K562 (cell line): ENCODE measurements at regions not wholly inside any gene's neighbourhood (a gene's known extent, or its start where the extent isn't known, plus 50 kb on each side); places are given as distances from the start of the nearest gene placed in this dataset.

Source experiments
- ATAC-seq: fragments of 200-7000 bp; cut with Tn5 transposase; 3 replicates; pipeline ENCODE4 v1.9.1; 2020; ENCODE audit warnings: moderate library complexity
- BruUV-seq: library from RNA; stranded (reverse); fragments of 400-500 nt; replicated peaks from 2 replicates; lab custom pipeline; 2021; lab: Mats Ljungman, UMichigan
- CTCF ChIA-PET: fragments of 300-600 bp; formaldehyde crosslinking; extraction: SDS; loops from one replicate; lab custom pipeline; 2021; ENCODE audit warnings: low intra/inter-chr PET ratio; lab: Yijun Ruan, JAX
- POLR2A ChIA-PET: fragments of 300-600, 350-650 bp; sonication (Branson Sonifier 250); formaldehyde crosslinking; extraction: SDS; loops from one replicate; lab custom pipeline; 2021; ENCODE audit warnings: antibody characterized with exemption, inconsistent platforms; lab: Yijun Ruan, JAX
- DNase-seq, 4 experiments: peaks; one replicate each; pipeline versions ENCODE4 v3.0.0 to v3.0.0-alpha.2; 2011 to 2018; ENCODE audit warnings: low spot score in 3 of 4, mixed read lengths in 3 of 4; ENCODE audit errors: extremely low read depth in 1 of 4
- FAIRE-seq: peaks from 2 replicates; lab custom pipeline; 2011; peaks lifted over from hg19 to GRCh38; lab: Jason Lieb, UNC
- H2AFZ ChIP-seq: 2 replicates; pipeline ENCODE4 v1.6.0; 2011; ENCODE audit warnings: low read depth, low read length, control low read depth, inconsistent platforms
- H3K27ac ChIP-seq: fragments of 200-600 bp; 3 replicates; pipeline ENCODE4 v1.8.0; 2011; ENCODE audit warnings: low read depth, mild to moderate bottlenecking, control low read depth, inconsistent platforms, low read length, moderate library complexity, mixed read lengths; ENCODE audit errors: extremely low read depth
- H3K27me3 ChIP-seq, 2 experiments: fragments of 300-600 bp in 1 of 2; 2 replicates in 1 of 2; 3 replicates in 1 of 2; pipeline versions ENCODE4 v1.6.0 to v1.8.0; 2011; ENCODE audit warnings: inconsistent platforms in 2 of 2, low read length in 2 of 2, mild to moderate bottlenecking in 1 of 2, mixed read lengths in 1 of 2, moderate library complexity in 1 of 2; ENCODE audit not compliant: control insufficient read depth in 2 of 2, insufficient read depth in 2 of 2
- H3K36me3 ChIP-seq: fragments of 300-600 bp; 3 replicates; pipeline ENCODE4 v1.8.0; 2011; ENCODE audit warnings: mild to moderate bottlenecking, low read length, inconsistent platforms; ENCODE audit not compliant: control insufficient read depth, insufficient read depth
- H3K4me1 ChIP-seq, 2 experiments: fragments of 200-600 bp in 1 of 2; replicated peaks in 1 of 2; 2 replicates in 1 of 2; 3 replicates in 1 of 2; pipeline versions ENCODE4 v1.5.1 to v1.8.0; 2011; ENCODE audit warnings: inconsistent platforms in 2 of 2, low read length in 2 of 2, mild to moderate bottlenecking in 1 of 2, mixed read lengths in 1 of 2, moderate library complexity in 1 of 2; ENCODE audit not compliant: control insufficient read depth in 2 of 2, insufficient read depth in 2 of 2
- H3K4me2 ChIP-seq: 2 replicates; pipeline ENCODE4 v1.6.1; 2011; ENCODE audit warnings: low read length, control low read depth, inconsistent platforms, mixed read lengths; ENCODE audit not compliant: insufficient read depth
- H3K4me3 ChIP-seq: fragments of 200-600 bp; sonication (generic), shearing (Covaris generic); 2 replicates; pipeline ENCODE4 v1.5.1; 2016; ENCODE audit warnings: control low read depth, inconsistent platforms
- H3K79me2 ChIP-seq: fragments of 200-600 bp; 3 replicates; pipeline ENCODE4 v1.8.0; 2011; ENCODE audit warnings: low read length, inconsistent platforms; ENCODE audit not compliant: control insufficient read depth, insufficient read depth
- H3K9ac ChIP-seq, 2 experiments: 2 replicates each; pipeline versions ENCODE4 v1.6.0 to v1.6.1; 2011; ENCODE audit warnings: low read depth in 2 of 2, low read length in 2 of 2, control low read depth in 1 of 2, inconsistent platforms in 1 of 2, mild to moderate bottlenecking in 1 of 2, mixed read lengths in 1 of 2; ENCODE audit not compliant: insufficient read depth in 1 of 2
- H3K9me1 ChIP-seq: one replicate; pipeline ENCODE4 v1.6.0; 2011; ENCODE audit warnings: inconsistent platforms, mild to moderate bottlenecking, low read length, moderate library complexity; ENCODE audit not compliant: control insufficient read depth, insufficient read depth
- H3K9me3 ChIP-seq: replicated peaks from 2 replicates; pipeline ENCODE4 v1.5.1; 2011; ENCODE audit warnings: low read depth, low read length, inconsistent platforms; ENCODE audit not compliant: control insufficient read depth, insufficient read depth
- H4K20me1 ChIP-seq: replicated peaks from 2 replicates; pipeline ENCODE4 v1.6.1; 2011; ENCODE audit warnings: low read length, inconsistent platforms, mixed read lengths; ENCODE audit not compliant: control insufficient read depth, insufficient read depth
- ARHGAP35 ChIP-seq: fragments of 450-650 bp; IDR thresholded peaks from 2 replicates; pipeline ENCODE4 v1.6.1; 2018; ENCODE audit not compliant: partially characterized antibody
- BCOR ChIP-seq: fragments of 450-650 bp; IDR thresholded peaks from 2 replicates; pipeline ENCODE4 v1.6.1; 2016
- CHCHD3 ChIP-seq: fragments of 250-450 bp; sonication (Bioruptor Pico); IDR thresholded peaks from 2 replicates; pipeline ENCODE4 v2.1.2; 2022; ENCODE audit warnings: mild to moderate bottlenecking
- FUS ChIP-seq: fragments of 200-400 bp; formaldehyde crosslinking; optimal IDR thresholded peaks from 2 replicates; pipeline ENCODE3; 2017; ENCODE audit warnings: low read depth, low read length
- GABPA ChIP-seq: fragments of 200-800 bp; sonication (Bioruptor generic); conservative IDR thresholded peaks from 2 replicates; pipeline ENCODE4 v1.6.1; 2016; ENCODE audit warnings: low read depth, missing genetic modification characterization, missing compliant biosample characterization
- HNRNPK ChIP-seq: fragments of 200-400 bp; formaldehyde crosslinking; IDR thresholded peaks from one replicate; pipeline ENCODE4 v1.6.1; 2018; ENCODE audit warnings: mild to moderate bottlenecking, low read depth, low read length; ENCODE audit not compliant: poor library complexity, severe bottlenecking
- RBM17 ChIP-seq: fragments of 200-400 bp; formaldehyde crosslinking; IDR thresholded peaks from 2 replicates; pipeline ENCODE4 v1.6.1; 2017; ENCODE audit warnings: low read depth, mild to moderate bottlenecking, low read length, borderline replicate concordance
- SMARCA5 ChIP-seq: fragments of 450-650 bp; IDR thresholded peaks from 2 replicates; pipeline ENCODE4 v1.6.1; 2016
- SMARCE1 ChIP-seq: fragments of 450-650 bp; IDR thresholded peaks from 2 replicates; pipeline ENCODE4 v1.7.1; 2016; ENCODE audit warnings: mild to moderate bottlenecking
- SNAPC5 ChIP-seq: fragments of 250-450 bp; sonication (Bioruptor Pico); IDR thresholded peaks from 2 replicates; pipeline ENCODE4 v1.8.0; 2021; ENCODE audit warnings: moderate library complexity, mild to moderate bottlenecking, inconsistent platforms
- SPI1 ChIP-seq: IDR thresholded peaks from 2 replicates; pipeline ENCODE4 v1.6.1; 2011; ENCODE audit warnings: low read depth, low read length, control low read depth, borderline replicate concordance
- STAG1 ChIP-seq: sonication (generic); formaldehyde crosslinking; IDR thresholded peaks from 2 replicates; pipeline ENCODE4 v1.5.0; 2020; ENCODE audit warnings: missing genetic modification reagents, borderline replicate concordance
- YBX1 ChIP-seq: fragments of 450-650 bp; IDR thresholded peaks from 2 replicates; pipeline ENCODE4 v1.7.1; 2016; ENCODE audit warnings: mild to moderate bottlenecking
- ZEB2 ChIP-seq: fragments of 450-650 bp; IDR thresholded peaks from 2 replicates; pipeline ENCODE4 v1.6.1; 2016
- ZFP36 ChIP-seq: fragments of 150-350 bp; IDR thresholded peaks from 2 replicates; pipeline ENCODE4 v1.6.1; 2018; ENCODE audit warnings: low read length, low read depth; ENCODE audit not compliant: partially characterized antibody
- ZNF140 ChIP-seq: fragments of 250-450 bp; sonication (Bioruptor Pico); IDR thresholded peaks from 2 replicates; pipeline ENCODE4 v1.8.0; 2021; ENCODE audit warnings: moderate library complexity, mild to moderate bottlenecking, inconsistent platforms
- ZNF3 ChIP-seq: fragments of 250-450 bp; sonication (Bioruptor Pico); IDR thresholded peaks from 2 replicates; pipeline ENCODE4 v1.5.0; 2021; ENCODE audit warnings: mild to moderate bottlenecking, moderate library complexity
- ZNF41 ChIP-seq: fragments of 250-450 bp; sonication (Bioruptor Pico); conservative IDR thresholded peaks from 2 replicates; pipeline ENCODE4 v1.4.0; 2020; ENCODE audit warnings: mild to moderate bottlenecking
- ZNF785 ChIP-seq: fragments of 250-450 bp; sonication (Bioruptor Pico); IDR thresholded peaks from 2 replicates; pipeline ENCODE4 v1.4.0; 2020; ENCODE audit warnings: mild to moderate bottlenecking
- WGBS: fragments of 100-300 bp; shearing (Covaris generic); methylation state at CpG from one replicate; pipeline ENCODE4 v1.1.6; 2016; ENCODE audit warnings: low coverage, mixed read lengths; ENCODE audit not compliant: insufficient coverage; ENCODE audit errors: missing lambda C conversion rate; 5-methylcytosine and 5-hydroxymethylcytosine counted together
- in situ Hi-C: fragments of 300-500 bp; cut with MboI; formaldehyde crosslinking; loops from 4 replicates; pipeline ENCODE4 v1.15.0; 2018; ENCODE audit warnings: inconsistent platforms, mixed read lengths
- intact Hi-C: fragments of 100-400 bp; cut with micrococcal nuclease; formaldehyde crosslinking; loops from 2 replicates; pipeline ENCODE4 v1.14.2; 2022
- TF ChIP-seq, protein P1 (sequence below): fragments of 450-650 bp; formaldehyde crosslinking; IDR thresholded peaks from 2 replicates; pipeline ENCODE4 v1.4.0; 2020; ENCODE audit warnings: mild to moderate bottlenecking

- no TSS peak for BruUV-seq
Measured at GRCh38 chr6:76840865-76841264, 622.4 kb downstream of the HTR1B start.

DNA sequence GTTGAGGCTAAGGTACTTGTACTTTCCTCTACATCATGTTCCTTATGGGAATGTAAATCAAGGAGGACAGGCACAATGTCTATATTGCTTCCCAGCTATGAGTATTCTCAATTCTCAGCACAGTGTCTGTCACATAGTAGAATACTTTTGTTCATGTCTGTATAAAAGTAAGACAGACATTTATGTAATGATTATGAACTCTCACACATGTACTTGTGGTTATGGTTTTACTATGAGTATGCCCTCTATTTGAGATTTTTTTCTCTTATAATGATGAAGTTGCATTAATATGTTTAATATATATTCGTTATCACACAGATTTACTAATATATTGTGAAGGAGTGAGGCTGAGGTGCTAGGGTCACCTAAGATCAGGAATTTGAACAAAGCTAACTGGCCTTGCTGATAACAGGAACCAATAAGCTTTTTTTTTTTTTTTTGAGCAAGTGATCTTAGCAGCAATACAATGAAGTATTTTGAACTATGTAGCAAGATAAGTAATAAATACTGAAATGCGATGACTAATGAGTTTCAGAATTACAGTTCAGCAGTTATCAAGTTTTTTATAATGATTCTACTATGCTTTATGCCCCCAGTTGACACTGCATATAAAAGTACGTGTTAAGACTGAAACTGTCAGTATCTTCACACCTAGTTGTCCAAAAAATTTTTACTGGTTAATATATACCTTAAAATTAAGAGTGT lies 623.1 kb downstream of the HTR1B start:
- 2% methylated on average over 3 of the region's 3 CpGs for WGBS
- H3K4me1 ChIP-seq, result no peaks in the 10 kb centered on the region
- H3K4me2 ChIP-seq, result no peak overlapping the region
- H4K20me1 ChIP-seq, result no peaks in the 10 kb centered on the region
- no peak overlapping the region for H3K27ac ChIP-seq
- intact Hi-C loops, result no loop called here
- H3K9me3 ChIP-seq, result no peaks in the 10 kb centered on the region
- ChIA-PET CTCF (no interaction called here), POLR2A (no interaction called here)
- BruUV-seq, result no TSS peak
- no peak overlapping the region for H2AFZ ChIP-seq
- H3K27me3 ChIP-seq, result no peaks in the 10 kb centered on the region
- no peak for FAIRE-seq
- DNase-seq, result no peak
- in situ Hi-C loops, result no loop called here
- H3K36me3 ChIP-seq, result no peaks in the 10 kb centered on the region
- no peak overlapping the region for H3K9ac ChIP-seq
- H3K4me3 ChIP-seq, result no peak overlapping the region
- ATAC-seq, result no peak
- no peaks in the 10 kb centered on the region for H3K9me1 ChIP-seq
- no peaks in the 10 kb centered on the region for H3K79me2 ChIP-seq
- TF ChIP-seq SNAPC5 (CRISPR knock-in tag) (no peak), ZNF140 (CRISPR knock-in tag) (no peak), CHCHD3 (CRISPR knock-in tag) (no peak), SPI1 (no peak), SMARCE1 (no peak), FUS (no peak), BCOR (no peak), RBM17 (no peak), ZFP36 (no peak), HNRNPK (no peak), ZEB2 (no peak), STAG1 (CRISPR knock-in tag) (no peak), SMARCA5 (no peak), YBX1 (no peak), ZNF41 (CRISPR knock-in tag) (no peak), ZNF3 (CRISPR knock-in tag) (no peak), GABPA (no peak)
- TF ChIP-seq, protein P1, sequence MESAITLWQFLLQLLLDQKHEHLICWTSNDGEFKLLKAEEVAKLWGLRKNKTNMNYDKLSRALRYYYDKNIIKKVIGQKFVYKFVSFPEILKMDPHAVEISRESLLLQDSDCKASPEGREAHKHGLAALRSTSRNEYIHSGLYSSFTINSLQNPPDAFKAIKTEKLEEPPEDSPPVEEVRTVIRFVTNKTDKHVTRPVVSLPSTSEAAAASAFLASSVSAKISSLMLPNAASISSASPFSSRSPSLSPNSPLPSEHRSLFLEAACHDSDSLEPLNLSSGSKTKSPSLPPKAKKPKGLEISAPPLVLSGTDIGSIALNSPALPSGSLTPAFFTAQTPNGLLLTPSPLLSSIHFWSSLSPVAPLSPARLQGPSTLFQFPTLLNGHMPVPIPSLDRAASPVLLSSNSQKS (CRISPR knock-in tag), result no peak

More at GRCh38 chr6:76840865-76841264, 622.4 kb downstream of the HTR1B start:
- Histone ChIP-seq H3K9ac (no peak overlapping the region), H3K9me1 (no peaks in the 10 kb centered on the region), H3K36me3 (no peaks in the 10 kb centered on the region), H4K20me1 (no peaks in the 10 kb centered on the region), H2AFZ (no peak overlapping the region), H3K9me3 (no peaks in the 10 kb centered on the region), H3K4me3 (no peak overlapping the region), H3K27ac (no peak overlapping the region), H3K4me1 (no peaks in the 10 kb centered on the region), H3K4me2 (no peak overlapping the region), H3K27me3 (no peaks in the 10 kb centered on the region), H3K79me2 (no peaks in the 10 kb centered on the region)
- DNase-seq (no peak), ATAC-seq (no peak), FAIRE-seq (no peak)
- intact Hi-C loops, result no loop called here
- POLR2A ChIA-PET, result no interaction called here
- in situ Hi-C loops, result no loop called here
- CTCF ChIA-PET, result no interaction called here
- 0% methylated on average over 3 of the region's 3 CpGs for WGBS
- TF ChIP-seq ZNF785 (CRISPR knock-in tag) (no peak), ARHGAP35 (no peak)
